ENCODE measurements at regions not wholly inside any gene's neighbourhood (a gene's known extent, or its start where the extent isn't known, plus 50 kb on each side); places are given as distances from the start of the nearest gene placed in this dataset.

- Histone ChIP-seq H3K9me3 (no peaks in the 10 kb centered on the region), H3K4me3 (no peak overlapping the region), H3K36me3 (no peaks in the 10 kb centered on the region), H3K27me3 (no peaks in the 10 kb centered on the region), H3K27ac (no peak overlapping the region), H3K4me1 (no peaks in the 10 kb centered on the region)
- intact Hi-C loops (cut with DNase I), result no loop called here
- TF ChIP-seq, protein P1, sequence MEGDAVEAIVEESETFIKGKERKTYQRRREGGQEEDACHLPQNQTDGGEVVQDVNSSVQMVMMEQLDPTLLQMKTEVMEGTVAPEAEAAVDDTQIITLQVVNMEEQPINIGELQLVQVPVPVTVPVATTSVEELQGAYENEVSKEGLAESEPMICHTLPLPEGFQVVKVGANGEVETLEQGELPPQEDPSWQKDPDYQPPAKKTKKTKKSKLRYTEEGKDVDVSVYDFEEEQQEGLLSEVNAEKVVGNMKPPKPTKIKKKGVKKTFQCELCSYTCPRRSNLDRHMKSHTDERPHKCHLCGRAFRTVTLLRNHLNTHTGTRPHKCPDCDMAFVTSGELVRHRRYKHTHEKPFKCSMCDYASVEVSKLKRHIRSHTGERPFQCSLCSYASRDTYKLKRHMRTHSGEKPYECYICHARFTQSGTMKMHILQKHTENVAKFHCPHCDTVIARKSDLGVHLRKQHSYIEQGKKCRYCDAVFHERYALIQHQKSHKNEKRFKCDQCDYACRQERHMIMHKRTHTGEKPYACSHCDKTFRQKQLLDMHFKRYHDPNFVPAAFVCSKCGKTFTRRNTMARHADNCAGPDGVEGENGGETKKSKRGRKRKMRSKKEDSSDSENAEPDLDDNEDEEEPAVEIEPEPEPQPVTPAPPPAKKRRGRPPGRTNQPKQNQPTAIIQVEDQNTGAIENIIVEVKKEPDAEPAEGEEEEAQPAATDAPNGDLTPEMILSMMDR (IDR thresholded peaks at IDR 0.05), result no peak
- no peak for TF ChIP-seq POLR2AphosphoS5 (IDR thresholded peaks at IDR 0.05)
- TF ChIP-seq POLR2A (IDR thresholded peaks at IDR 0.05), result no peak
- TF ChIP-seq EP300 (IDR thresholded peaks at IDR 0.05), result no peak
- 73 to 81% methylated on average over 4 of the region's 4 CpGs for WGBS, 2 donors
- no peak for DNase-seq
Measured at GRCh38 chr13:89846926-89847585, 1500.4 kb upstream of the MIR17HG start.

DNA sequence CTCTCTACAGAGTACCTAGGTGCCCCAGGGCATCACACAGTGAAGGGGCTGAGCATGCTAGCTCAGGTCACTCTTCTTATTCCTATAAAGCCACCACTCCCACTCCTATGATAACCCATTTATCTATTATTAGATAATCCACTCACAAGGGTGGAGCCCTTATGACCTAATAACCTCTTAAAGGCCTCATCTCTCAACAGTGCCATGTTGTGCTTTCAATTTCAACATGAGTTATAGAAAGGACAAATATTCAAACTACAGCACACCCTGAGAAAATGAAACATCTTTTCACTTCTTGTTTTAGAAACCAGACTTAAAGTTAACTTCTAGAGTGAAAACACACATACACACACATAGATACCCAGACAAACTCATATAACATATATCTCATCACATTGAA, 1494.9 kb upstream of the MIR17HG start:
- no peak overlapping the region for H3K27ac ChIP-seq
- H3K9me3 ChIP-seq, result no peaks in the 10 kb centered on the region
- no peaks in the 10 kb centered on the region for H3K36me3 ChIP-seq
- intact Hi-C loops (cut with DNase I), result no loop called here
- DNase-seq, result no peak
- H3K27me3 ChIP-seq, result no peaks in the 10 kb centered on the region
- H3K4me1 ChIP-seq, result no peaks in the 10 kb centered on the region
- no peak overlapping the region for H3K4me3 ChIP-seq
- no peak for TF ChIP-seq POLR2AphosphoS5 (IDR thresholded peaks at IDR 0.05)
- TF ChIP-seq POLR2A (IDR thresholded peaks at IDR 0.05), result no peak
- no peak for TF ChIP-seq EP300 (IDR thresholded peaks at IDR 0.05)
- TF ChIP-seq, protein P1 (IDR thresholded peaks at IDR 0.05), result no peak

- no peaks in the 10 kb centered on the region for H3K9me3 ChIP-seq
- WGBS, 2 donors, result 84 to 88% methylated on average over 4 of the region's 4 CpGs
- no peaks in the 10 kb centered on the region for H3K36me3 ChIP-seq
- no peaks in the 10 kb centered on the region for H3K27me3 ChIP-seq
- H3K4me3 ChIP-seq, result no peak overlapping the region
- intact Hi-C loops (cut with DNase I), result no loop called here
- TF ChIP-seq POLR2A (IDR thresholded peaks at IDR 0.05), result no peak
- no peak for TF ChIP-seq EP300 (IDR thresholded peaks at IDR 0.05)
- no peak for TF ChIP-seq POLR2AphosphoS5 (IDR thresholded peaks at IDR 0.05)
- TF ChIP-seq, protein P1 (IDR thresholded peaks at IDR 0.05), result no peak
- no peaks in the 10 kb centered on the region for H3K4me1 ChIP-seq
- H3K27ac ChIP-seq, result no peak overlapping the region
- DNase-seq, result no peak
Measured at GRCh38 chr13:89856512-89856911, 1491.0 kb upstream of the MIR17HG start.

GRCh38 chr13:89857502-89857901, 1490.0 kb upstream of the MIR17HG start:
- no peaks in the 10 kb centered on the region for H3K9me3 ChIP-seq
- H3K27ac ChIP-seq, result no peak overlapping the region
- H3K4me1 ChIP-seq, result no peaks in the 10 kb centered on the region
- intact Hi-C loops (cut with DNase I), result no loop called here
- no peak for TF ChIP-seq EP300 (IDR thresholded peaks at IDR 0.05)
- no peak for TF ChIP-seq POLR2A (IDR thresholded peaks at IDR 0.05)
- TF ChIP-seq POLR2AphosphoS5 (IDR thresholded peaks at IDR 0.05), result no peak
- TF ChIP-seq, protein P1 (IDR thresholded peaks at IDR 0.05), result no peak
- no peak for DNase-seq
- no peaks in the 10 kb centered on the region for H3K27me3 ChIP-seq
- WGBS, 2 donors, result 81 to 83% methylated on average over 3 of the region's 3 CpGs
- H3K36me3 ChIP-seq, result no peaks in the 10 kb centered on the region
- no peak overlapping the region for H3K4me3 ChIP-seq

Data from sigmoid colon (tissue), 6 donors.